ENCODE measurements at regions not wholly inside any gene's neighbourhood (a gene's known extent, or its start where the extent isn't known, plus 50 kb on each side); places are given as distances from the start of the nearest gene placed in this dataset.

- no peak for DNase-seq (ENCODE audit: low spot score)
- H3K4me3 Mint-ChIP-seq, result no peak overlapping the region
- no peaks in the 10 kb centered on the region for H4K20me1 ChIP-seq (replicated peaks; ENCODE audit: insufficient read depth)
Measured at GRCh38 chr6:14969126-14969525, 276.7 kb upstream of the JARID2 start.

More at GRCh38 chr6:14969126-14969525, 276.7 kb upstream of the JARID2 start:
- peaks cover 49% of the 10 kb centered on the region for H3K4me1 ChIP-seq (ENCODE audit: insufficient read depth)
- TF ChIP-seq POLR2AphosphoS5 (IDR thresholded peaks at IDR 0.05; ENCODE audit: low read depth), result no peak
- TF ChIP-seq, protein P1, sequence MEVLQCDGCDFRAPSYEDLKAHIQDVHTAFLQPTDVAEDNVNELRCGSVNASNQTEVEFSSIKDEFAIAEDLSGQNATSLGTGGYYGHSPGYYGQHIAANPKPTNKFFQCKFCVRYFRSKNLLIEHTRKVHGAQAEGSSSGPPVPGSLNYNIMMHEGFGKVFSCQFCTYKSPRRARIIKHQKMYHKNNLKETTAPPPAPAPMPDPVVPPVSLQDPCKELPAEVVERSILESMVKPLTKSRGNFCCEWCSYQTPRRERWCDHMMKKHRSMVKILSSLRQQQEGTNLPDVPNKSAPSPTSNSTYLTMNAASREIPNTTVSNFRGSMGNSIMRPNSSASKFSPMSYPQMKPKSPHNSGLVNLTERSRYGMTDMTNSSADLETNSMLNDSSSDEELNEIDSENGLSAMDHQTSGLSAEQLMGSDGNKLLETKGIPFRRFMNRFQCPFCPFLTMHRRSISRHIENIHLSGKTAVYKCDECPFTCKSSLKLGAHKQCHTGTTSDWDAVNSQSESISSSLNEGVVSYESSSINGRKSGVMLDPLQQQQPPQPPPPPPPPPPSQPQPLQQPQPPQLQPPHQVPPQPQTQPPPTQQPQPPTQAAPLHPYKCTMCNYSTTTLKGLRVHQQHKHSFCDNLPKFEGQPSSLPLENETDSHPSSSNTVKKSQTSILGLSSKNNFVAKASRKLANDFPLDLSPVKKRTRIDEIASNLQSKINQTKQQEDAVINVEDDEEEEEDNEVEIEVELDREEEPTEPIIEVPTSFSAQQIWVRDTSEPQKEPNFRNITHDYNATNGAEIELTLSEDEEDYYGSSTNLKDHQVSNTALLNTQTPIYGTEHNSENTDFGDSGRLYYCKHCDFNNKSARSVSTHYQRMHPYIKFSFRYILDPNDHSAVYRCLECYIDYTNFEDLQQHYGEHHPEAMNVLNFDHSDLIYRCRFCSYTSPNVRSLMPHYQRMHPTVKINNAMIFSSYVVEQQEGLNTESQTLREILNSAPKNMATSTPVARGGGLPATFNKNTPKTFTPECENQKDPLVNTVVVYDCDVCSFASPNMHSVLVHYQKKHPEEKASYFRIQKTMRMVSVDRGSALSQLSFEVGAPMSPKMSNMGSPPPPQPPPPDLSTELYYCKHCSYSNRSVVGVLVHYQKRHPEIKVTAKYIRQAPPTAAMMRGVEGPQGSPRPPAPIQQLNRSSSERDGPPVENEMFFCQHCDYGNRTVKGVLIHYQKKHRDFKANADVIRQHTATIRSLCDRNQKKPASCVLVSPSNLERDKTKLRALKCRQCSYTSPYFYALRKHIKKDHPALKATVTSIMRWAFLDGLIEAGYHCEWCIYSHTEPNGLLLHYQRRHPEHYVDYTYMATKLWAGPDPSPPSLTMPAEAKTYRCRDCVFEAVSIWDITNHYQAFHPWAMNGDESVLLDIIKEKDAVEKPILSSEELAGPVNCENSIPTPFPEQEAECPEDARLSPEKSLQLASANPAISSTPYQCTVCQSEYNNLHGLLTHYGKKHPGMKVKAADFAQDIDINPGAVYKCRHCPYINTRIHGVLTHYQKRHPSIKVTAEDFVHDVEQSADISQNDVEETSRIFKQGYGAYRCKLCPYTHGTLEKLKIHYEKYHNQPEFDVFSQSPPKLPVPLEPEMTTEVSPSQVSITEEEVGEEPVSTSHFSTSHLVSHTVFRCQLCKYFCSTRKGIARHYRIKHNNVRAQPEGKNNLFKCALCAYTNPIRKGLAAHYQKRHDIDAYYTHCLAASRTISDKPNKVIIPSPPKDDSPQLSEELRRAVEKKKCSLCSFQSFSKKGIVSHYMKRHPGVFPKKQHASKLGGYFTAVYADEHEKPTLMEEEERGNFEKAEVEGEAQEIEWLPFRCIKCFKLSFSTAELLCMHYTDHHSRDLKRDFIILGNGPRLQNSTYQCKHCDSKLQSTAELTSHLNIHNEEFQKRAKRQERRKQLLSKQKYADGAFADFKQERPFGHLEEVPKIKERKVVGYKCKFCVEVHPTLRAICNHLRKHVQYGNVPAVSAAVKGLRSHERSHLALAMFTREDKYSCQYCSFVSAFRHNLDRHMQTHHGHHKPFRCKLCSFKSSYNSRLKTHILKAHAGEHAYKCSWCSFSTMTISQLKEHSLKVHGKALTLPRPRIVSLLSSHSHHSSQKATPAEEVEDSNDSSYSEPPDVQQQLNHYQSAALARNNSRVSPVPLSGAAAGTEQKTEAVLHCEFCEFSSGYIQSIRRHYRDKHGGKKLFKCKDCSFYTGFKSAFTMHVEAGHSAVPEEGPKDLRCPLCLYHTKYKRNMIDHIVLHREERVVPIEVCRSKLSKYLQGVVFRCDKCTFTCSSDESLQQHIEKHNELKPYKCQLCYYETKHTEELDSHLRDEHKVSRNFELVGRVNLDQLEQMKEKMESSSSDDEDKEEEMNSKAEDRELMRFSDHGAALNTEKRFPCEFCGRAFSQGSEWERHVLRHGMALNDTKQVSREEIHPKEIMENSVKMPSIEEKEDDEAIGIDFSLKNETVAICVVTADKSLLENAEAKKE (CRISPR knock-in tag; IDR thresholded peaks at IDR 0.05), result no peak
- no peak for TF ChIP-seq EZH2 (IDR thresholded peaks at IDR 0.05; ENCODE audit: low read depth, unreplicated experiment)
- no peak for TF ChIP-seq CREB1 (CRISPR knock-in tag; IDR thresholded peaks at IDR 0.05; ENCODE audit: low read depth)
- TF ChIP-seq ETS1 (IDR thresholded peaks at IDR 0.05), result no peak
- TF ChIP-seq EZH2phosphoT487 (IDR thresholded peaks at IDR 0.05; ENCODE audit: unreplicated experiment), result no peak
- ATAC-seq, result no peak
- no peak overlapping the region for H3K4me3 ChIP-seq
- peaks cover 4% of the 10 kb centered on the region for H3K79me2 ChIP-seq (replicated peaks; ENCODE audit: insufficient read depth)
- H3K4me2 ChIP-seq, result no peak overlapping the region
- Mint-ChIP-seq H3K4me1 (peaks cover 38% of the 10 kb centered on the region), H3K27me3 (ENCODE audit: insufficient read depth, low read depth, poor library complexity) (peaks cover 7% of the 10 kb centered on the region), H3K9me3 (peaks cover 11% of the 10 kb centered on the region; the same call in 2 of the 3 replicates), H3K27ac (no peak overlapping the region), H3K36me3 (ENCODE audit: low read depth) (peaks cover 17% of the 10 kb centered on the region)
- 0 out of 2 replicates have a peak, but pooled peaks cover 4% of the 10 kb centered on the region for H3K36me3 ChIP-seq (ENCODE audit: insufficient read depth)
- 0 out of 2 replicates have a peak overlapping the region, but pooled peaks have one; percentile 2 for H3K27ac ChIP-seq (ENCODE audit: low read depth)
- no peaks in the 10 kb centered on the region for H3K27me3 ChIP-seq (ENCODE audit: insufficient read depth)
- H2AFZ ChIP-seq, result no peak overlapping the region
- H3K9me2 ChIP-seq (ENCODE audit: insufficient read depth), result no peaks in the 10 kb centered on the region
- 0 out of 2 replicates have a peak, but pooled peaks cover 3% of the 10 kb centered on the region for H3F3A ChIP-seq (replicated peaks; ENCODE audit: low read depth)
